GM18868 (cell line): ENCODE measurements at regions not wholly inside any gene's neighbourhood (a gene's known extent, or its start where the extent isn't known, plus 50 kb on each side); places are given as distances from the start of the nearest gene placed in this dataset.
"Not testable (repeated sequence)": the region's sequence is repeated elsewhere in the genome, so short reads cannot be mapped to it uniquely, and the experiment has no call there.

Experiments used
- ATAC-seq: cut with Tn5 transposase; IDR thresholded peaks from one replicate; pipeline ENCODE4 v1.9.1; 2021; ENCODE audit warnings: mild to moderate bottlenecking, moderate library complexity; ENCODE audit not compliant: unreplicated experiment

GRCh38 chr16:29074554-29075402, 89.9 kb downstream of the LAT start:
- ATAC-seq = peak; percentile 84

GRCh38 chr16:29062235-29062634, 77.4 kb downstream of the LAT start:
- ATAC-seq = not testable (repeated sequence)

GRCh38 chr16:29061467-29061921, 76.6 kb downstream of the LAT start:
- ATAC-seq = not testable (repeated sequence)

GRCh38 chr16:29060022-29060810, 75.4 kb downstream of the LAT start:
- not testable (repeated sequence) for ATAC-seq

- not testable (repeated sequence) for ATAC-seq
Measured at GRCh38 chr16:29059575-29059974, 74.7 kb downstream of the LAT start.
